H1 (cell line): ENCODE measurements at regions not wholly inside any gene's neighbourhood (a gene's known extent, or its start where the extent isn't known, plus 50 kb on each side); places are given as distances from the start of the nearest gene placed in this dataset.

ENCODE experiments used
- ATF3 ChIP-seq: IDR thresholded peaks from 2 replicates; pipeline ENCODE4 v1.6.1; 2011; ENCODE audit warnings: low read depth, mild to moderate bottlenecking, low read length; ENCODE audit not compliant: insufficient read depth
- BRCA1 ChIP-seq: IDR thresholded peaks from 2 replicates; pipeline ENCODE4 v1.6.1; 2012; ENCODE audit warnings: low read depth, low read length, improper control_type of control experiment
- CEBPB ChIP-seq: IDR thresholded peaks from 2 replicates; pipeline ENCODE4 v1.6.1; 2012; ENCODE audit warnings: low read depth, low read length
- CHD2 ChIP-seq: IDR thresholded peaks from 2 replicates; pipeline ENCODE4 v1.6.1; 2012; ENCODE audit warnings: low read length, improper control_type of control experiment
- CREB1 ChIP-seq: IDR thresholded peaks from 2 replicates; pipeline ENCODE4 v1.6.1; 2012; ENCODE audit warnings: inconsistent platforms
- CTCF ChIP-seq, 3 experiments: IDR thresholded peaks; 1 replicate in 2 of 3; 2 replicates in 1 of 3; pipeline versions ENCODE4 v1.5.1 to v1.6.1; 2011; ENCODE audit warnings: low read length in 3 of 3, mild to moderate bottlenecking in 3 of 3, inconsistent platforms in 2 of 3, low read depth in 1 of 3, moderate library complexity in 1 of 3; ENCODE audit not compliant: insufficient read depth in 1 of 3; ENCODE audit errors: control extremely low read depth in 1 of 3
- EP300 ChIP-seq, 2 experiments: IDR thresholded peaks; 1 replicate in 1 of 2; 2 replicates in 1 of 2; pipeline ENCODE4 v1.6.1; 2011 to 2012; ENCODE audit warnings: low read depth in 2 of 2, low read length in 2 of 2, mild to moderate bottlenecking in 2 of 2, borderline replicate concordance in 1 of 2, inconsistent platforms in 1 of 2, moderate library complexity in 1 of 2
- EZH2 ChIP-seq: fragments of 200-600 bp; sonication (generic); IDR thresholded peaks from 2 replicates; pipeline ENCODE4 v1.7.1; 2012; ENCODE audit warnings: low read depth, mild to moderate bottlenecking, moderate library complexity, low read length, inconsistent platforms; ENCODE audit not compliant: severe bottlenecking
- POLR2A ChIP-seq, 2 experiments: IDR thresholded peaks; 1 replicate in 1 of 2; 2 replicates in 1 of 2; pipeline ENCODE4 v1.6.1; 2011; ENCODE audit warnings: low read depth in 2 of 2, low read length in 2 of 2, mild to moderate bottlenecking in 2 of 2; ENCODE audit errors: control extremely low read depth in 1 of 2
- POLR2AphosphoS5 ChIP-seq: IDR thresholded peaks from 2 replicates; pipeline ENCODE4 v1.6.1; 2011; ENCODE audit warnings: low read depth, low read length
- SRF ChIP-seq: IDR thresholded peaks from 2 replicates; pipeline ENCODE4 v1.6.1; 2011; ENCODE audit warnings: mild to moderate bottlenecking, low read depth, low read length, moderate library complexity
- TAF1 ChIP-seq: IDR thresholded peaks from 2 replicates; pipeline ENCODE4 v1.6.1; 2011; ENCODE audit warnings: mild to moderate bottlenecking, low read depth, low read length
- TCF12 ChIP-seq: IDR thresholded peaks from 2 replicates; pipeline ENCODE4 v1.6.1; 2011; ENCODE audit warnings: low read depth, mild to moderate bottlenecking, low read length
- ZNF274 ChIP-seq: IDR thresholded peaks from 2 replicates; pipeline ENCODE4 v1.7.0; 2012; ENCODE audit warnings: low read length, borderline replicate concordance; ENCODE audit errors: extremely low read depth

- TF ChIP-seq CTCF (IDR thresholded peaks at IDR 0.05; ENCODE audit: control extremely low read depth in 1 of 3, insufficient read depth in 1 of 3, low read depth in 1 of 3, low read length in 3 of 3) (no peak), CREB1 (no peak), BRCA1 (no peak), POLR2AphosphoS5 (no peak), TCF12 (no peak), EZH2 (no peak), CHD2 (no peak), POLR2A (IDR thresholded peaks at IDR 0.05; ENCODE audit: control extremely low read depth in 1 of 2, low read depth in 2 of 2, low read length in 2 of 2) (no peak), CEBPB (no peak), TAF1 (no peak), ZNF274 (no peak), SRF (no peak), EP300 (IDR thresholded peaks at IDR 0.05; ENCODE audit: borderline replicate concordance in 1 of 2, low read depth in 2 of 2, low read length in 2 of 2) (no peak), ATF3 (no peak)
Measured at GRCh38 chr4:65799513-65799912, 129.2 kb upstream of the EPHA5 start.
